ENCODE measurements at regions not wholly inside any gene's neighbourhood (a gene's known extent, or its start where the extent isn't known, plus 50 kb on each side); places are given as distances from the start of the nearest gene placed in this dataset.
A peak's percentile ranks its signal among the peaks of the same experiment; 100 is the strongest.

DNA sequence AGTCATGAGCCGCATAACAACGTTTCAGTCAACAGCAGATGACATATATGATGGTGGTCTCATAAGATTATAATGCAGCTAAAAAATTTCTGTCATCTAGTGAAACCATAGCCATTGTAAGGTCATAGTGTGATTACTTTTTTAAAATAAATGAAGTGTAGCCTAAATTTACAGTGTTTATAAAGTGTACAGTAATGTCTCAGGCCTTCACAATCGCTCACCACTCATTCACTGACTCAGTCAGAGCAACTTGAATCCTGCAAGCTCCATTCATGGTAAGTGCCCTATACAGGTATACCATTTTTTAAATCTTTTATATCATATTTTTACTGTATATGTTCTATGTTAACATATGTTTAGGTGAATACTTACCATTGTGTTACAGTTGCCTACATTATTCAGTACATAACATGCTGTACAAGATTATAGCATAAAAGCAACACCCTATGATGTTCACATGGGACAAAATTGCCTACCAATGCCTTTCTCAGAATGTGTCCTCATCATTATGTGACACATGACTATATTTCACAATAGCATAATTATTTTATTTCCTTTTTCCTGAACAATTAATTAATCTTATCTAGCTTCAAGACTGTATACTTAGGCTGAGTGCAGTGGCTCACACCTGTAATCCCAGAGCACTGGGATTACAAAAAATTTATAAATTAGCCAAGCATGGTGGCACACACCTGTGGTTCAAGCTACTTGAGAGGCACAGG lies 1115.9 kb upstream of the ZEB2 start:
- no peak for DNase-seq (ENCODE audit: low read depth)

DNA sequence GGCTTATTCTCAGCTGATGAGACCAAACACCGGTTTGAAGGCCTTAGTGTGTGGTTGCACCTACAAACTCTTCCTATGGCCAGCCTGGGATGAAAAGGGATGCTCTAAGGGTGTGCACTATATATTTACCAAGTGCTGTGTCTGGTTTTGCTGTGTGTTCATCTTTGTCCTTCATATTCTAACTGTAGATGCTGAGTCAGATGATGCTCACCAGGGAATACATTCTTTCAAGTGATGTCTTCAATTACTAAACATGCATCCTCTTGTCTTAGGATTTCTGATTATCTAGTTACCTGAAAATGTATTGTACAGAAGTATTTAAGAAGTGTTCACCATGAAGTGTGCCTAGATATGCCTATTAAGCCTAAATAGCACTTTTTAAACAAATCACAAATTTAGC lies 1111.6 kb upstream of the ZEB2 start:
- no peak for DNase-seq (ENCODE audit: low read depth)

DNA sequence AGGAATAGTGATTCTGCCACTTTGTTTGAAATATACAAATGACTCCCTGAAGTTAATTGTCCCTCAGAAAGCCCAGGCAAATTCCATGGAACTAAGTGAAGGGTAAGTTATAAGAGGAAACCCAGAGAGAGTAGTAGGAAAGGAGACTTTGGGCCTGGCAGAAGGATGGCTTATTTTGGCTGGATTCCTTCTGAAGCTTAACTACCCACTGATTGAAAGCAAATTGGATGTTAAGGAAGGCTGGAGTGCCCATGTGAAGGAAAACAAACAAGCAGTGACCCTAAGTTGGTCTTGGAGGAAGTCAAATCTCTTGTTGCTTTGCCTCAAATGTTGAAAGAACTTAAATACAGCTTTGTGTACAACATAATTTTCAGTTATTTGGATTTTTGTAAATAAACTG lies 1106.4 kb upstream of the ZEB2 start:
- no peak for DNase-seq (ENCODE audit: low read depth)

DNA sequence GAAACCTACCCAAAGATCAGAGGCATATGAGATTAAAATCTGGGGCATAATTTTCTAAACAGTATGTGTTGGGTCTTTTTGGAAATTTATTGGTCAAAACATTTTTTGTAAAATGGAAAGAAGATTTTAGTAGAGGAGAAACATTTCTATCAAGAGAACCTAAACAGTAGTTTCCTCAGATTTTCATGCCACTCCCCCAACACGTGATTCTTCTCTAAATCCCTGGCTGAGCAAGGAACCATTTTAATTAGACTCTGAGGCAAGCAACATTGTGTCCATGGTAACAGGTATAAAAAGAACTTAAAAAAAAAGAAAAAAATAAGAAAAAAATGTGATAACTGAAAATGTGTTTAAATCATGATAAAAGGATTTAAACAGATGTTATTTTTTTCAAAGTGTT lies 1105.2 kb upstream of the ZEB2 start:
- DNase-seq (ENCODE audit: low read depth): no peak

DNA sequence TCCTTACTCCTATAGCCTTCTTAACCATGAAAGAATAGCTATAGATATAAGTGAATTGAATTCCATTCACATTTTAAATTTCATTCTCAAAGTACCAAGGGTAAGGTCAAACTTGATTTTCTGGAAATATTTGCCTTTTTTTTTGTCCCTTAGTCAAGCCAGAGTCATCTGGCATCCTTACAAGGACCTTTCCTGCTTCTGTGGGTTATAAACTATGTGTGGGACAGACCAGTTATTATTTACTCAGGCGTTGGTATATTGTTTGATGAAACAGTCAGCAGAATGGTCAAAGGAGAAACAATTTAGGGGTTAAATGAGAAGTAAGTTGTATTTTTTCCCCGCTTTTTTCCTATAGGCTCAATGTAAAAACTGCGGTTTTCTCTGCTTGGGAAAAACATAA lies 1103.2 kb upstream of the ZEB2 start:
- DNase-seq (ENCODE audit: low read depth): peak; percentile 51

DNA sequence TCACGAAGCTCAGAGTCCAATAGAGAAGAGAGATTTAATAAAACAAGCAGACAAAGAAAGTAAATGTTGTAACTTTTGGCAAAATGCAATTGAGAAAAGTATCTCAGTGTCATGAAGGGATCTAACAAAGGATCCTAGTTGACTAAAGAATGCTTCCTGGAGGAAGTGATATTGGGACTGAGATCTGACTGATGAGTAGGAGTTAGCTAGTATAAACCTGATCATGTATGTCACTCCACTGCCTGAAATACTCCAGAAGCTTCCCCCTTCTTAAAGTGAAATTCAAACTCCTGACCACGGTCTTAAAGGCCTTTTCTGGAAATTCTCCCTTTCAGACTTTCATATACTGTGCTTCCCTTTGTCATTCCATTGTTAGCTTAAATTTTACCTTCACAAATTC lies 1102.4 kb upstream of the ZEB2 start:
- DNase-seq (ENCODE audit: low read depth): no peak

DNA sequence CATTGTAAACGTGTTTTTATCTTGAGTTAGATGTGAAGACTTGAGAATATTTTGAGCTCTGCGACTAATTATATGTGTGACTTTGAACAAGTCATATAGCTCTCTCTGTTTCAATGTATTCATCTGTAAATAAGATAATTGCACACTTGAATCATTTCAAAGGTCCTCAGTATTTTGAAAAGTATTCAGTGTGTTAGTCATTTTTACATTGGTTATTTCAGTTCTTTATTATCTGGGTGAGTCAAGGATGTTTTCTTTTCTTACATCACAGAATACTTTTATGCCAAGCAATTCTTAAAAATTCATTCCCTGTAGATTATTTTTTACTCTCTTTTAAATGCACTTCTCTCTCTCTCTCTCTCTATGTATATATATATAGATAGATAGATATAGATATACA lies 1098.0 kb upstream of the ZEB2 start:
- no peak for DNase-seq (ENCODE audit: low read depth)

DNA sequence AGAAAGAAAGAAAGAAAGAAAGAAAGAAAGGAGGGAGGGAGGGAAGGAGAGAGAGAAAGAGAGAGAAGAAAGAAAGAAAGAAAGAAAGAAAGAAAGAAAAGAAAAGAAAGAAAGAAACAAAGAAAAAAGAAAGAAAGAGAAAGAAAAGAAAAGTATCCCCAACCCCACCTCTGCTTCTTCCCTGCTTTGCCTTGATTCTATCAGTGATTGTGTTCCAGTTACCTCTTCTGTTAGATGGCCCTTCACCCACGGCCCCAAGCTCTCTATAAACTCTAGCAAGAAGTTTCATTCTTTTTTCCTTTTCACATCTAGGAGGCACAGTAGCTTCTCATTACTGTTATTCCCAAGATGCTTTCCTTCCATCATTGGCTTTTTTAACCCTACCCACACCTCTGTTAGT lies 1097.5 kb upstream of the ZEB2 start:
- DNase-seq (ENCODE audit: low read depth): no peak

DNA sequence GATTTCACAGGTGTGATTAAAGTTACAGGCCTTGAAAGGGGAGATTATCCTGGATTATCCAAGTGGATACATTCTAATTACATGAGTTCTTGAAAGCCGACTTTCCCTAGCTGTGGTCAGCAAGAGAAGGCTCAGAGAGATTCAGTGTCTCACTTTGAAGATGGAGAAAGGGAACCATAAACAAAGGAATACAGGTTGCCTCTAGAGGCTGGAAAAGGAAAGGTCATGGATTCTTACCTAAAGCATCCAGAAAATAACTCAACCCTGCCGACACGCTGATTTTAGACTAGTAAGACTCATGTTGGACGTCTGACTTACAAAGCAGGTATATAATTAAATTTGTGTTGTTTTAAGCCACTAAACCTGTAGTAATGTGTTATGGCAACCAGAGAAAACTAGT lies 1095.7 kb upstream of the ZEB2 start:
- DNase-seq (ENCODE audit: low read depth): no peak

DNA sequence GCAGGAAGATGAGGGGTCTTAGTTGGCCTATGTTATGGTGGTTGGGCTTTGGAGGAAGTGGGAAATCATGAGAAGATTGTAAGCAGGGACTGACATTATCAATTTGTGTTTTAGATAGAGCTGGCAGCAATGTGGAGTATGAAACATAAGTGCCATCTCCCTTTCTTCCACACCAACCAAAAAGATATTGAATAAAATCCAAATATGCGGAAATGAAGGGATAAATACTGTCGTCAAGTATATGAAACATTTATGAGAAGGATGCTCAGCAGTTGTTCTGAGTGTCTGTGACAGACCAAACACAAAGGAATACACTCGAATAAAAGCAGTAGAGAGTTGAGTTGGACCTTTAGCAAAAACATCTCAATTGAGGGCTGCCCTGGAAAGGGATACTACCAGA lies 1090.0 kb upstream of the ZEB2 start:
- DNase-seq (ENCODE audit: low read depth): no peak

DNA sequence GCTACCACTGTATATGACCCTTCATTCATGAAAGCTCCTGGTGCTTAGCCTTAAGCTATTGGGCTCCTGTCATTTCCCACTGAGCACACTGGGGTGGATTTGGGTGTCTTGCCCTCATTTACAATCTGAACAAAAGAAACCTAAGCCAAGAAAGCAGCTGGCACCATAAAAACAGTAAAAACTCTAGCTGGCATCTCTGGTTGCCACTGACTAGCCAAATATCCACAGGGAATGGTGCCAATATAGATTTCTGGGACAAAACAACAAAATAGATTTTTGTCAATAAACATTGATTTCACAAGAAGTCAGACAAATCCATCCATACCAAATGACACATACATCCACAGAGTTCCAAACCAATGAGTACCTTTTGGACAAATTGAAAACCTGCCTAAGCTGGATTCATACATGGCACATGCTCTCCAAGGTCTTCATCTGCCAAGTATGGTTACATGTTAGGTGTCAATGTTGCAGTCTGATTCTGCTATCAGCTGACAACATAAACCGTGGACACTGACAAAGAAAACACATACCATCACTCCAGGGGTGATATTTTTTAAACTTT lies 1081.5 kb upstream of the ZEB2 start:
- DNase-seq (ENCODE audit: low read depth): no peak

DNA sequence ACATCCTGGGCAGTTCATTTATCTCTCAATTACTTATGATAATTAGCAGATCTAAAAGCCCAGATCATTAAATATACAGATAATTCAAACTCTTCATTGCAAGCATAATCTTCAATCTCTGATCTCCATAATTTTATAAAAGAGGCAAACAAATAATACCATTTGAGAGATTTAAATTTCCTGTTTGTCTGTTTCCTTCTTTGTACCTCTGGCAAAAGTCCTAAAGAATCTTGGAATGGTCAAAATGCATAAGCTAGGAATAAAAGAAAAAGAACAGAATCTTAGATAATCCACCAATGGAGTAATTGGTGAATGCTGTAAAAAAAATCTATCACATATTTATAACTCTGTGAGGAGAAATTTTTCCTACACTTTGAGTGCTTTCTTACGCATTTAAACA lies 1080.9 kb upstream of the ZEB2 start:
- DNase-seq (ENCODE audit: low read depth): no peak

DNA sequence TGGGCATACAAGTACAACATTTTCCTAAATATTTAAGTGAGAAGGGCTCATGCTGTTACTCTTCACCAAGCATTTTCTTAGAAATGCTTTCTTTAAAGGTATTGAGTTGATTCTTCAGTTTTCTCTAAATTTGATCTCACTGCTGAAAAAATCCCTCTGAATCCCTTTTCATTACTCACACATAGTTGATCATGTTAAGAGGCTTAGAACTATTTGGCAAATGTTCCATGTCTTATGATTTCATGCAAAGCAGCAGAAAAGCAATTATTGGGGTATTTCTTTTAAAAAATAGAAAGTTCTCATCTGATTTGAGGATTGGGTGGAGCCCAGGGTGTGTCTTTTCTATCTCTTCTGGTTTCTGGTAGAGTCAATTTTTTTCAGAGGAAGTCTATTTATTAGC lies 1079.8 kb upstream of the ZEB2 start:
- peak; percentile 26 for DNase-seq (ENCODE audit: low read depth)

DNA sequence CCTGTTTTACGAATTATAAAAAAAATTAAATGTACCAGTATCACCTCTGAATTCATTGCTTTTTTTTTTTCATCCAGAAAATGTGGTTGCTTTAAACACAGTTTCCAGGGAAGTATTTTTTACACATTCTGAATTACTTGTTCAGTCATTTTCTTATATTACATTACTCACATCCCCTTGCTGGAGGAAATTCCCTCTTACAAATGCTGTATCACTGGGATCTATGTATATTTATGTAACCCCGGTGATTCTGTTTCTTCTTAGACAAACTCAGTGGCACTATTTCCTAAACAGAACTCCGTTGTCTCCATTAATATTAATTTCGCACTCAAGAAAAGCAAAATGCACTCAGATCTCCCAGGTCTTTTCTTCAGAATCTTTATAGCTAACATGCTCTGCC lies 1078.5 kb upstream of the ZEB2 start:
- DNase-seq (ENCODE audit: low read depth): no peak

DNA sequence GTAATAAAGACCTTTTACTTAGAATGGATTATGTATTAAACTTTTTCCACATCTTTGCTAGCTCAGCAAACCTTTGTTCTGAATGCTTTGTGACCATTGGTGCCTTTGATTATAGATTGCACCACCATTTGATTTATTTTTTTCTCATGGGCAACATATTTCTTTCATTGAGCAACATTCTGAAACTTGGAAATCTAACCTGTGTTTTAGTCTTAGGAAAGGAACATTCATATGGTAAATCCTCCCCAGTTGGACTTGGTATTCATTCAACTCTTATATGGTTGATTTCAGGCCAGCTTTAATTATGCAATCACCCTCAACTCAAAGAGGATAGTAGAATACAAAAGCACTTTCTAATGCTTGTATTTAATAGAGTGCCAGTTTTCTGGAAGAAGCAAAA lies 1077.9 kb upstream of the ZEB2 start:
- peak; percentile 24 for DNase-seq (ENCODE audit: low read depth)

DNA sequence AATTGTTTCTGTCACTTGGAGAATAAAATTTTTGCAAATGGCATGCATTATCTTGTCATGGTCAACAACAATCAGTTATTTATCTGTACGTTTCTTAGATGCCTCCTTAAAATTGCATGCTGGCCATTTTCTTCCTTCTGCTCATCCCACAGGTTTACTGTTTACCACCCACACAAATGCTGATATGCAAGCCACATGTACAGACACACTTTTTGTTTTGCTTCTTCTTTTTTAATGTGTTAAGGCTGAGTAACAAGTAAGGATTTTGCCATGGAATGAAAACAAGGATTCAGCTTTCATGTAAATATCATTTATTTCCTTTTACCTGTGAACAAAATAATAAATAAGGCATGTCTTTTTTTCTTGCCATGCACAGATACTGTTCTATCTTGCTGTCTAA lies 1077.1 kb upstream of the ZEB2 start:
- DNase-seq (ENCODE audit: low read depth): no peak

DNA sequence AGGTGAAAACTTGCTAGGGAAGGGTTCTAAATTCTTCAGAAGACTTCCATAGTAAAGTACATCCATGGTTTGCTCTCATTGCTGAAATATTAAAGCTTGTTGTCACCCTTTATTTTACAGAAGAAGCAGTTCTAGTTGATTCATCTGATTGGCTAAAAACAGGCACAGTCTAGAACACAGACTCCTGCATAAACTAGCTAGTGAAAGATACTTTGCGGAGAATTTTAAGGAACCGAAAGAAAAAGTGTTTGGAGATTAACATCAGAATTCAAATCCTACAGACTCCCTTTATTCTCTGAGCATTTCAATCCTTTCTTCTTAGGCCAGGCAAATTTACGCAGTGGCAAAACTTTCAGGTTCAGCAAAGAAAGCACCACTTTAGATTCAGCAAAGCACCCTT lies 1076.5 kb upstream of the ZEB2 start:
- no peak for DNase-seq (ENCODE audit: low read depth)

DNA sequence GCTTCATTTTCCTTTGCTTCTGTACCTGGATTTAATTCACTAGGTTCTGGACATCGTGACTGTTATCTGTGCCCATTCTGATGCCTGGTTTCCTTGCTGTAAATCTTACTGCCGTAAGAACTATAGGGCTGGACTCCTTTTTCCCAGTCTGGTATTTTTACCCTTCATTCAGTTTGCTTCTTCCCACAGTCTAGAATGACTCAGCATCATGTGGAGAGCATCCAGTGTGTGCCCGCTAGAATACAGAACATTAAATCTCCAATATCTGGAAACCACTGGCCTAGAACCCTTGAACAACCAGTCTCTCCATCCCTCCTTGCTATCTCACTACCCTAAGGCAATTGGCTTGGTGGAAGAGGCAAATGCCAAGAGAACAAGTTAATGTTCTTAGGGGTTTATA lies 1075.4 kb upstream of the ZEB2 start:
- DNase-seq (ENCODE audit: low read depth): no peak

DNA sequence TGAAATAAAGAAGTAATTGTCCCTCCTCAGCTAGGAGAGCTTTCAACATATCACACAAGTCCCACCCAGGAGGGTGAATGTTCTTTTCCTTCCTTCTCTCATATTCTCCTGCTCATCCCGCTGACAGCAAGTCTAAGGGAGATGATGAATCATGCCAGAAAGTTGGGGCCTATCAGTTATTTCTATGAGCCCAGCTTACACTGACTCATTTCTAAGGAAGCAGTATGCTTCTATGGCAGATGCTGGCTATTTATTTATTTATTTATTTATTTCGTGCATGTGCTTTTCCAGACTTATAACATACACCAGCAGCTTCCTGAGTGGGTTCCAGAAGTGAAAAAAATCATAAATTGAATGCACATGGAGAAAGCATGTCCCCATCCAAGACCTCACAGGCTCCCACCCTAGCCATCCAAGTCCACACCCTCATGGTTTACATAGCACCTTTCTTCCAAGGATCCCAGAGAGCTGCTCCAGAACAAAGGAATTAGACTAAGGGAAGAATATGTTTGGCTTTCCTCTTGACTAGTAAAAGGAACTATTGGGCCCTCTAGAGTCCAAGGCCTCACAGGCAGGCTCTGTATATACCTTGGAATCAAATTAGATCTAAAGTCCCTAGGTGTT lies 1074.2 kb upstream of the ZEB2 start:
- peak; percentile 79 for DNase-seq (ENCODE audit: low read depth)

DNA sequence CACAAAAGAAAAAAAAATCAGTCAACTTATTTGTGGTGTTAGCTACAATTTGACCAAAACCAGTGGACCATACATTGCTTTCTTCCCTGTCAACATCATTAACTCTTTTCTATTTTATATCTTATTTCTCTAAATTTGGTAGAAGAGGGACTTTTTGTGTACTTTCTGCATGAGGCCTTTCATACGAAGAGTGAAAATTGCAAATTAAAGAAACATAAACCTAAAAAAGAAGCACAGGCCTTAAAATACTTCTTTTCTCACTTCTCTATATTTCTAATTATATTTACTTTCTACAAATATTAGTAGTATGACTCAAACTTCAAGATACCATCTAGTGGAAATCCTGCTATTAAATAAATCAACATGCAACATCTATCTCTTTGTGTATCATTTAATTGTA lies 1073.4 kb upstream of the ZEB2 start:
- DNase-seq (ENCODE audit: low read depth): no peak

DNA sequence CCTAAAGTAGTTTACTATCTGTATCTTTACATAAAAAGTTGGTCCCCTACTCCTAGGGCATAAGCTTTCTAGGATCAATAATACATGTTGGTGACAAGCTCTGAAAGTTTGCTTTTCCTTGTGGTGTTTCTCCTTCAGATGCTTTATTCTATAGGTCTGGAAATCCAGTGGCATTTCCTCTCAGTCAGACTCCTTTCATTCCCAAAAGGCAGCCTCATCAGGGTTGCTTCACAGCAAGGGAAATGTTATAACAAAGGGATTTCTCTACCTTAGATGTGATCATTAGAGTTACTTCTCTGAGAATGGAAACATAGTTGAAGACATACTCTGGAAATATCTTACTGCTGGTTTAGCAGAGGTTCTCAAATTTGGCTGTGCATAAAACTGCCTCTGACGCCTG lies 1072.4 kb upstream of the ZEB2 start:
- DNase-seq (ENCODE audit: low read depth): no peak

DNA sequence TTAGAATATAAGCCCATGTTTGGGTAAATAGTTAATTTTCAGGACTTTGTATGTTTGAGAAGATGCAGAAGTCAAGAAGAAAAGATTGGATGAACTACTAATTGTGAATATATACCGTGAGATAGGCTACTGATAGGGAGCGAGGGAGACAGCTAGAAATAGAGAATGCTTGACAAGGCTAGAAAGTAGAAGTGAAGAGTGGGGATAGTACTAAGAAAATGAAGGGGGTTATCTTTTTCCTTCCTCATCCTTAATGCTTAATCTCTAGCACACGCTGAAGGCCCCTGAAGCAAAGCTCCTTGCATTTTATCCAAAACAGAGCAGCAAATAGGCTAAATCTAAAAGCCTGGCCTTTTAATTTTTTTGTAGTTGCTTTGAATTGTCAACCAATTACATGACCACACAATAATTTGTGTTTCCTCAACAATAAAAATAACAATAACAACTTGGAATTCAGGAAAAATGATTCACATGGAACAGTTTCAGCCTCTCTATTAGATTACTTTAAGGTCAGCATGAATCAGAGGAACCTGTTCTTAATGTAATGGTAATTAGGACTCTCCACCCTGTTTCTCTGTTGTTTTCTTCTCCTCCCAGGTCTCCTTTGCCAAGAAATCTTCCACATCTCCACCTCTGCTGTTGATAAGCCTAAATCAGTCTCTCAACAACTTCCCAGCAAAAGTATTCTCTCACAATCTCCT lies 1071.3 kb upstream of the ZEB2 start:
- DNase-seq (ENCODE audit: low read depth): no peak

DNA sequence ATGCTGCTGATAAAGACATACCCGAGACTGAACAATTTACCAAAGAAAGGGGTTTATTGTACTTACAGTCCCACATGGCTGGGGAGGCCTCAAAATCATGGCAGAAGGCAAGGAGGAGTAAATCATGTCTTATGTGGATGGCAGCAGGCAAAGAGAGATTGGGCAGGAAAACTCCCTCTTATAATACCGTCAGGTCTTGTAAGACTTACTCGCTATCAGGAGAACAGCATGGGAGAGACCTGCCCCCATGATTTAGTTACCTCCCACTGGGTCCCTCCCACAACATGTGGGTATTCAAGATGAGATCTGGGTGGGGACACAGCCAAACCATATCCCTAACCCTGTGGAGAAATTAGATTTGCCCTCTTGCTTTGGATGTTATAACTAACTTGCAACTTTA lies 1068.0 kb upstream of the ZEB2 start:
- no peak for DNase-seq (ENCODE audit: low read depth)
